Loucy (cell line): ENCODE measurements at regions not wholly inside any gene's neighbourhood (a gene's known extent, or its start where the extent isn't known, plus 50 kb on each side); places are given as distances from the start of the nearest gene placed in this dataset.

Experiments
- H2AFZ ChIP-seq: fragments of 200-600 bp; sonication (generic); 2 replicates; pipeline ENCODE4 v1.6.0; 2016; ENCODE audit warnings: antibody characterized with exemption, mild to moderate bottlenecking, low read length, moderate library complexity
- H3F3A ChIP-seq: fragments of 200-600 bp; 2 replicates; pipeline ENCODE4 v1.6.0; 2016; ENCODE audit warnings: antibody characterized with exemption, low read depth, mild to moderate bottlenecking
- H3K27me3 ChIP-seq: fragments of 200-600 bp; sonication (generic); 2 replicates; pipeline ENCODE4 v1.6.1; 2014; ENCODE audit warnings: low read length, mild to moderate bottlenecking; ENCODE audit not compliant: insufficient read depth, poor library complexity, severe bottlenecking
- H3K36me3 ChIP-seq: fragments of 200-600 bp; sonication (generic); 2 replicates; pipeline ENCODE4 v1.6.1; 2016; ENCODE audit warnings: low read length; ENCODE audit not compliant: insufficient read depth
- H3K4me1 ChIP-seq: fragments of 200-600 bp; sonication (generic); 2 replicates; pipeline ENCODE4 v1.5.1; 2014; ENCODE audit warnings: low read length, mild to moderate bottlenecking; ENCODE audit not compliant: insufficient read depth, poor library complexity, severe bottlenecking
- H3K4me2 ChIP-seq: fragments of 200-600 bp; sonication (generic); 2 replicates; pipeline ENCODE4 v1.6.0; 2014; ENCODE audit warnings: antibody characterized with exemption, low read length, low read depth, mild to moderate bottlenecking; ENCODE audit not compliant: poor library complexity, severe bottlenecking
- H3K4me3 ChIP-seq: fragments of 200-600 bp; sonication (generic); 2 replicates; pipeline ENCODE4 v1.5.1; 2014; ENCODE audit warnings: low read length, mild to moderate bottlenecking, mixed read lengths; ENCODE audit not compliant: poor library complexity, severe bottlenecking
- H3K79me2 ChIP-seq: fragments of 200-600 bp; sonication (generic); 2 replicates; pipeline ENCODE4 v1.6.1; 2014; ENCODE audit warnings: low read length; ENCODE audit not compliant: insufficient read depth
- H3K9ac ChIP-seq: fragments of 200-600 bp; sonication (generic); 2 replicates; pipeline ENCODE4 v1.6.0; 2014; ENCODE audit warnings: mild to moderate bottlenecking, low read depth, low read length, moderate library complexity; ENCODE audit not compliant: poor library complexity, severe bottlenecking
- H3K9me2 ChIP-seq: fragments of 200-600 bp; sonication (generic); replicated peaks from 2 replicates; pipeline ENCODE4 v1.6.1; 2016; ENCODE audit warnings: low read depth, low read length, mixed read lengths
- H3K9me3 ChIP-seq: fragments of 200-600 bp; sonication (generic); 2 replicates; pipeline ENCODE4 v1.6.1; 2014; ENCODE audit warnings: mild to moderate bottlenecking, antibody characterized with exemption, low read length, low read depth; ENCODE audit not compliant: insufficient read depth
- H4K20me1 ChIP-seq: fragments of 200-600 bp; sonication (generic); 2 replicates; pipeline ENCODE4 v1.6.0; 2014; ENCODE audit warnings: antibody characterized with exemption, low read length, mild to moderate bottlenecking; ENCODE audit not compliant: insufficient read depth, poor library complexity, severe bottlenecking
- CTCF ChIP-seq: fragments of 200-600 bp; sonication (generic); conservative IDR thresholded peaks from 2 replicates; pipeline ENCODE4 v1.5.1; 2014; ENCODE audit warnings: mild to moderate bottlenecking, antibody characterized with exemption, low read length
- EZH2phosphoT487 ChIP-seq: fragments of 200-600 bp; IDR thresholded peaks from 2 replicates; pipeline ENCODE4 v1.6.1; 2018; ENCODE audit warnings: antibody characterized with exemption, mild to moderate bottlenecking, moderate library complexity, borderline replicate concordance

GRCh38 chr2:122480501-122481243, 725.2 kb downstream of the TSN start:
- Histone ChIP-seq H3K79me2 (no peaks in the 10 kb centered on the region), H3K27me3 (no peaks in the 10 kb centered on the region), H3K9me2 (no peaks in the 10 kb centered on the region), H3K4me2 (no peak overlapping the region), H4K20me1 (no peaks in the 10 kb centered on the region), H3K9me3 (no peaks in the 10 kb centered on the region), H3K36me3 (no peaks in the 10 kb centered on the region), H3F3A (no peaks in the 10 kb centered on the region), H3K4me1 (no peaks in the 10 kb centered on the region), H2AFZ (no peak overlapping the region), H3K4me3 (no peak overlapping the region), H3K9ac (no peak overlapping the region)
- TF ChIP-seq EZH2phosphoT487: no peak
- TF ChIP-seq CTCF: no peak

- Histone ChIP-seq H3K4me1 (no peaks in the 10 kb centered on the region), H3K9me3 (no peaks in the 10 kb centered on the region), H3F3A (no peaks in the 10 kb centered on the region), H3K36me3 (no peaks in the 10 kb centered on the region), H3K27me3 (no peaks in the 10 kb centered on the region), H4K20me1 (no peaks in the 10 kb centered on the region), H3K9ac (no peak overlapping the region), H3K79me2 (no peaks in the 10 kb centered on the region), H2AFZ (no peak overlapping the region), H3K9me2 (no peaks in the 10 kb centered on the region), H3K4me3 (no peak overlapping the region), H3K4me2 (no peak overlapping the region)
- TF ChIP-seq CTCF (no peak), EZH2phosphoT487 (no peak)
Observed at GRCh38 chr2:122481244-122481622, 725.8 kb downstream of the TSN start.

GRCh38 chr2:122481717-122482116, 726.3 kb downstream of the TSN start:
- no peak overlapping the region for H2AFZ ChIP-seq
- no peaks in the 10 kb centered on the region for H3K9me3 ChIP-seq
- no peaks in the 10 kb centered on the region for H4K20me1 ChIP-seq
- H3K36me3 ChIP-seq: no peaks in the 10 kb centered on the region
- H3K9me2 ChIP-seq: no peaks in the 10 kb centered on the region
- H3K9ac ChIP-seq: no peak overlapping the region
- no peaks in the 10 kb centered on the region for H3K79me2 ChIP-seq
- no peak overlapping the region for H3K4me3 ChIP-seq
- no peak for TF ChIP-seq EZH2phosphoT487
- H3K27me3 ChIP-seq: no peaks in the 10 kb centered on the region
- no peaks in the 10 kb centered on the region for H3K4me1 ChIP-seq
- no peak overlapping the region for H3K4me2 ChIP-seq
- H3F3A ChIP-seq: no peaks in the 10 kb centered on the region

GRCh38 chr2:122486086-122486485, 730.6 kb downstream of the TSN start:
- Histone ChIP-seq H3K4me2 (no peak overlapping the region), H3K9me2 (no peaks in the 10 kb centered on the region), H3K4me3 (no peak overlapping the region), H3K36me3 (no peaks in the 10 kb centered on the region), H3K27me3 (no peaks in the 10 kb centered on the region), H3K79me2 (no peaks in the 10 kb centered on the region), H4K20me1 (no peaks in the 10 kb centered on the region), H2AFZ (no peak overlapping the region), H3K4me1 (no peaks in the 10 kb centered on the region), H3K9ac (no peak overlapping the region), H3K9me3 (no peaks in the 10 kb centered on the region), H3F3A (no peaks in the 10 kb centered on the region)
- TF ChIP-seq EZH2phosphoT487: no peak
